Body of pancreas (tissue), 4 donors: ENCODE measurements at regions not wholly inside any gene's neighbourhood (a gene's known extent, or its start where the extent isn't known, plus 50 kb on each side); places are given as distances from the start of the nearest gene placed in this dataset.
"Not testable (repeated sequence)": the region's sequence is repeated elsewhere in the genome, so short reads cannot be mapped to it uniquely, and the experiment has no call there.

Experiments used
- ATAC-seq: fragments of 150-250 bp; one replicate; pipeline ENCODE4 v1.9.1; 2016
- DNase-seq, 4 donors: peaks; one replicate each; pipeline ENCODE4 v3.0.0-alpha.2; 2019
- H3K27ac ChIP-seq, 4 donors: fragments of 200-600 bp; sonication (generic); 1 replicate in 3 of 4; 2 replicates in 1 of 4; pipeline versions ENCODE4 v1.5.1 to v1.6.1; 2016 to 2019; ENCODE audit warnings: mild to moderate bottlenecking in 1 of 4, mixed read lengths in 1 of 4, moderate library complexity in 1 of 4
- H3K27me3 ChIP-seq, 2 donors: fragments of 200-600 bp; sonication (generic); one replicate each; pipeline ENCODE4 v1.6.0; 2016; ENCODE audit warnings: mild to moderate bottlenecking in 1 of 2
- H3K36me3 ChIP-seq, 2 donors: fragments of 200-600 bp; sonication (generic); replicated peaks in 1 of 2; 2 replicates each; pipeline ENCODE4 v1.5.1; 2016; ENCODE audit warnings: low read depth in 2 of 2; ENCODE audit not compliant: insufficient read depth in 1 of 2
- H3K4me1 ChIP-seq: fragments of 200-600 bp; sonication (generic); one replicate; pipeline ENCODE4 v1.6.0; 2016
- H3K4me3 ChIP-seq, 2 donors: fragments of 200-600 bp; sonication (generic); 1 replicate in 1 of 2; 2 replicates in 1 of 2; pipeline ENCODE4 v1.5.1; 2016 to 2019
- H3K9me3 ChIP-seq, 3 donors: fragments of 200-600 bp; sonication (generic); 1 replicate in 2 of 3; 2 replicates in 1 of 3; pipeline ENCODE4 v1.5.1; 2016
- POLR2A ChIP-seq, 3 donors: fragments of 450-650 bp; IDR thresholded peaks; one replicate each; pipeline ENCODE4 v1.6.1; 2016; ENCODE audit warnings: antibody characterized with exemption in 3 of 3, mild to moderate bottlenecking in 2 of 3
- WGBS, 2 donors: methylation state at CpG; one replicate each; pipeline ENCODE4 v1.1.5; 2017; 5-methylcytosine and 5-hydroxymethylcytosine counted together
- intact Hi-C: fragments of 100-400 bp; cut with DNase I; formaldehyde crosslinking; loops from one replicate; pipeline ENCODE4 v1.15.1; 2023
- TF ChIP-seq, protein P1 (sequence below), 7 experiments: fragments of 450-650 bp in 4 of 7; fragments of 200-600 bp in 3 of 7; sonication (generic) in 3 of 7; IDR thresholded peaks; one replicate each; pipeline ENCODE4 v1.5.1; 2016 to 2019; ENCODE audit warnings: antibody characterized with exemption in 7 of 7

DNA sequence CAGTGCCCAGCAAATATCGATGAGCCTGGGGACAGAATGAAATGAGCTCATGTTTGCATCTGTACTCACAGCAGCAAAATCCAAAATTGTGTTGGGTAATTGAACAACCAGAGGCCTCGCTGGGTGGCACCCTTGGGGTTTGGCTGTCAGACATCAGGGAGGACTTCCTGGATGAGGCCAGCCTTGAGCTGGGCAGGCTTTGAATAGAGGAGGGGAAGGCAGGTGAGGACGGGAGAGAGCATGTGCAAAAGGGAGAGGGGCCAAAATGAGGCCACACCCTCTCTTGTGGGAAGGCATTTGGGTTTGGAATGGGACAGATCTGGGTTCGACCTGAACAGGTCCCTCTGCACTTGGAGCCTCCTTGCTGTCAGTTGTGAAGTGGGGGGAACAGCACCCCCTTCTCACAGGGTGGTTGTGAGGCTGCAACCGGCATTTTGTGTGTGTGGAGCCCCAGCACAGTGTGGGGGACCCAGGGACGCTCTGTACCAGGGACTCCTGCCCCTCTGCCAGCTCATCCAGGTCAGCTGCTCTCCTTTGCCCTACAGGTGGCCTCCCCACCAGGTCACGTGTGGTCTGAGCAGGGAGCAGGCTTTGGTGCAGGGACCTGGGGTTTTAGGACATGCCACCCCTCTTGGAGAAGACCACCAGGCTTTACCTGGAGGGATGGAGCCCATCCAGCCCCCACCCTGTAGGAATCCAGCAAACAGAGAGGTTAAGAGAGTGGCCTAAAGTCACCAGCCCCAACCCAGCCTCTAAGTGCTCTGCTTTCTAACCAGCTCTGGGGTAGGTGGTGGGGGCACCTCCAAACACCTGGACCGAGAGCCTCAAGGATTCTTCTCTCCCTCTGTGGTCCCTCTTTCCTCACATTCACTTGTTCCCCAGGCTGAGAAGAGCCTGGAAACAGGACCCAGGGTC lies 521.8 kb downstream of the PTPRU start:
- no peak for DNase-seq
- Histone ChIP-seq H3K27ac (no peak overlapping the region), H3K36me3 (no peaks in the 10 kb centered on the region), H3K4me3 (no peak overlapping the region), H3K4me1 (no peaks in the 10 kb centered on the region), H3K9me3 (no peaks in the 10 kb centered on the region), H3K27me3 (no peaks in the 10 kb centered on the region)
- TF ChIP-seq POLR2A (IDR thresholded peaks at IDR 0.05), result no peak
- TF ChIP-seq, protein P1, sequence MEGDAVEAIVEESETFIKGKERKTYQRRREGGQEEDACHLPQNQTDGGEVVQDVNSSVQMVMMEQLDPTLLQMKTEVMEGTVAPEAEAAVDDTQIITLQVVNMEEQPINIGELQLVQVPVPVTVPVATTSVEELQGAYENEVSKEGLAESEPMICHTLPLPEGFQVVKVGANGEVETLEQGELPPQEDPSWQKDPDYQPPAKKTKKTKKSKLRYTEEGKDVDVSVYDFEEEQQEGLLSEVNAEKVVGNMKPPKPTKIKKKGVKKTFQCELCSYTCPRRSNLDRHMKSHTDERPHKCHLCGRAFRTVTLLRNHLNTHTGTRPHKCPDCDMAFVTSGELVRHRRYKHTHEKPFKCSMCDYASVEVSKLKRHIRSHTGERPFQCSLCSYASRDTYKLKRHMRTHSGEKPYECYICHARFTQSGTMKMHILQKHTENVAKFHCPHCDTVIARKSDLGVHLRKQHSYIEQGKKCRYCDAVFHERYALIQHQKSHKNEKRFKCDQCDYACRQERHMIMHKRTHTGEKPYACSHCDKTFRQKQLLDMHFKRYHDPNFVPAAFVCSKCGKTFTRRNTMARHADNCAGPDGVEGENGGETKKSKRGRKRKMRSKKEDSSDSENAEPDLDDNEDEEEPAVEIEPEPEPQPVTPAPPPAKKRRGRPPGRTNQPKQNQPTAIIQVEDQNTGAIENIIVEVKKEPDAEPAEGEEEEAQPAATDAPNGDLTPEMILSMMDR (IDR thresholded peaks at IDR 0.05), result no peak
- intact Hi-C loops, result no loop called here
- no peak for ATAC-seq
- WGBS, 2 donors, result 54 to 66% methylated on average over 6 to 8 of the region's 8 CpGs

DNA sequence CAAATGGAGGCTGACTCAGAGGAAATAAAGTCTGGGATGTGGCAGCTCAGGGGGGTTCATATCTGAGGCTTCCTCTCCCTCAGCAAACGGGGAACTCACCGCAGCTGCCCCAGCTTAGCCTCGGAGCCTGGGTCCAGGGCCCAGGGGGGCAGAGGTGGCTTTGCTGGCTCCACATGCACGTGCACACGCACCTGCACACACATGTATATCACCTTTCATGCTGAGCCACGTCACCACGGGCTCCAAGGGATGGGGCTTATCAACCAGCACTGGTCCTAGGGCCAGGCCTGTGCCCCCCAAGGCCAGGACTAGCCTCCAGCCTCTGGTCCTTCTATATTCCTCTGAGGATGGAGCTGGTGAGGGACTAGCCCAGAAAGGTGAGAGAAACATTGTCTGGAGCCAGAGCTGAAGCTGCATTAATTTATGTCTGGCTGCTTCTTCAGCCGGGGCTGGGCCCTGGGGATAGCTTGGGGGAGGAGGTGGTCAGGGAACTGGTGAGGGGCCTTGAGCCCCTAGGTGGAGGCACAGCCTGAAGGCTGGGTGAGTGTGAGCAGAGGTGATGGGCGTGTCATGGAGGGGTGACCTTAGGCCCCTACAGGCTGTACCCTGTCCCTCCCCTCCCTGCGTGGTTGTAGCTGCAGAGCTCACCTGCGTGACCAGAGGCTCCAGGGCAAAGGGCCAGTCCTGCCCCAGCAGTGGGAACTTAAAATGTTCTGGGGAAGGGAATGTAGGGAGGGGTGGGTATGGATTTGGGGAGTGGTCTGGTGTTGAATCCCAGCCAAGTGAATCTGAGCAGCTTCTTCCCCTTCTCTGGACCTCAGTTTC lies 520.8 kb downstream of the PTPRU start:
- no peaks in the 10 kb centered on the region for H3K4me1 ChIP-seq
- H3K36me3 ChIP-seq, result no peaks in the 10 kb centered on the region
- TF ChIP-seq, protein P1 (IDR thresholded peaks at IDR 0.05), result no peak
- TF ChIP-seq POLR2A (IDR thresholded peaks at IDR 0.05), result no peak
- WGBS, 2 donors, result 68% methylated on average over 11 of the region's 11 CpGs
- no peak overlapping the region for H3K27ac ChIP-seq
- no peak for ATAC-seq
- H3K4me3 ChIP-seq, result no peak overlapping the region
- no peaks in the 10 kb centered on the region for H3K9me3 ChIP-seq
- intact Hi-C loops, result no loop called here
- DNase-seq, result no peak
- H3K27me3 ChIP-seq, result no peaks in the 10 kb centered on the region

GRCh38 chr1:29756498-29756897 lies 520.2 kb downstream of the PTPRU start:
- Histone ChIP-seq H3K27ac (no peak overlapping the region), H3K4me3 (no peak overlapping the region), H3K36me3 (no peaks in the 10 kb centered on the region), H3K27me3 (no peaks in the 10 kb centered on the region), H3K9me3 (no peaks in the 10 kb centered on the region), H3K4me1 (no peaks in the 10 kb centered on the region)
- DNase-seq, result no peak
- no peak for ATAC-seq
- TF ChIP-seq POLR2A (IDR thresholded peaks at IDR 0.05), result no peak
- TF ChIP-seq, protein P1 (IDR thresholded peaks at IDR 0.05), result no peak
- 72 to 79% methylated on average over 3 to 5 of the region's 5 CpGs for WGBS, 2 donors
- intact Hi-C loops, result no loop called here

DNA sequence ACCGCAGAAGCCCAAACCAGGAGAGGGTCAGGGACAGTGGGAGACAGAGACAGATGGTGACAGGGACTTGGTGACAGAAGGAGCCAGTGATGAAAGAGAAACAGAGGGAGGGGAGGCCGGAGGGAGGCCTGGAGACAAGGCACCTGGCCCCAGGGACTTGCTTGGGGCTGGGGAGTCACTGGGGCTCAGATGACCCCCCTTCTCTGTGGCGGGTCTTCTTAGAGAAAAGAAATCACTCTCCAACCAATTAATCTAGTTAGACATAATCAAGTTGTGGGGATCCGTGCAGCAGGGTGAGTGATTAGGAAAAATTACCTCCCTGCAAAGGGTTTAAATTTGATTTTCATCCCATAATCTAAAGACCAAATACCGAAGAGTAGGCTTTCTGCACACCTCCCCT lies 519.8 kb downstream of the PTPRU start:
- Histone ChIP-seq H3K4me3 (no peak overlapping the region), H3K27ac (no peak overlapping the region), H3K4me1 (no peaks in the 10 kb centered on the region), H3K27me3 (no peaks in the 10 kb centered on the region), H3K36me3 (no peaks in the 10 kb centered on the region), H3K9me3 (no peaks in the 10 kb centered on the region)
- intact Hi-C loops, result no loop called here
- 64% methylated on average over 5 of the region's 5 CpGs for WGBS, 2 donors
- TF ChIP-seq, protein P1 (IDR thresholded peaks at IDR 0.05), result no peak
- TF ChIP-seq POLR2A (IDR thresholded peaks at IDR 0.05), result no peak
- DNase-seq (no peak), ATAC-seq (no peak)

GRCh38 chr1:29755412-29756015 lies 519.2 kb downstream of the PTPRU start:
- 38 to 75% methylated on average over 1 to 6 of the region's 6 CpGs for WGBS, 2 donors
- intact Hi-C loops, H3K36me3 ChIP-seq, ATAC-seq, H3K4me3 ChIP-seq, H3K9me3 ChIP-seq, H3K27me3 ChIP-seq, H3K4me1 ChIP-seq, DNase-seq, H3K27ac ChIP-seq: not testable (repeated sequence)
